ENCODE measurements at regions not wholly inside any gene's neighbourhood (a gene's known extent, or its start where the extent isn't known, plus 50 kb on each side); places are given as distances from the start of the nearest gene placed in this dataset.
"Not testable (repeated sequence)": the region's sequence is repeated elsewhere in the genome, so short reads cannot be mapped to it uniquely, and the experiment has no call there.

DNA sequence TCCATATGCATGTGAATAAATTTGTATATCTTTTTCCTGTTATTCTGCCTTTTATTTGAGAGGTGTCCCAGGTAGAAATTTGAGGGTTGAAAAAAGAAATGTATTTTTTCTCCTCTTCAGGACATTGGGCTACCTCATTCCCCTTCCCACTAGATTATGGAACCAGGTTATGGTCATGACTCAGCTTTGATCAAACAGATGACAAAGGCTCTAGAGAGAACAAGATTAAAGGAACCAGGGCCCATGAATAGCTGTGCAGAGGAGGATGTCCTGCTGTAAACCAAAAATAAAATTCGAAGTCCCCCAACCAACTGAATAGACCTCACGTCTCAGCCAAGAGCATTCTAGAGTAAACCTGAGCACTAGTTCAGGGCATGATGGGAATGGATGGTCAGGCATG lies 313.2 kb downstream of the RAPGEF2 start:
- H3K27ac ChIP-seq (ENCODE audit: low read length) = no peak overlapping the region
- H3K9me3 ChIP-seq (ENCODE audit: insufficient read depth, low read length) = peaks cover 16% of the 10 kb centered on the region
- H3K9ac ChIP-seq (ENCODE audit: low read length) = no peak overlapping the region
- no peak overlapping the region for H2AFZ ChIP-seq (ENCODE audit: low read depth, low read length)
- no peak overlapping the region for H3K4me3 ChIP-seq (ENCODE audit: low read length)
- TF ChIP-seq EZH2phosphoT487 (IDR thresholded peaks at IDR 0.05; ENCODE audit: low read depth) (no peak), CTCF (IDR thresholded peaks at IDR 0.05; ENCODE audit: low read depth, low read length) (no peak)
- H3K36me3 ChIP-seq (replicated peaks; ENCODE audit: low read depth, low read length) = no peaks in the 10 kb centered on the region
- no peaks in the 10 kb centered on the region for H3K4me1 ChIP-seq (ENCODE audit: low read length)
- no peaks in the 10 kb centered on the region for H3K27me3 ChIP-seq (ENCODE audit: low read depth, low read length)
- H3K4me2 ChIP-seq (ENCODE audit: low read length) = no peak overlapping the region
- H3K79me2 ChIP-seq (ENCODE audit: low read length) = no peaks in the 10 kb centered on the region
- H4K20me1 ChIP-seq (ENCODE audit: insufficient read depth, low read length) = no peaks in the 10 kb centered on the region

DNA sequence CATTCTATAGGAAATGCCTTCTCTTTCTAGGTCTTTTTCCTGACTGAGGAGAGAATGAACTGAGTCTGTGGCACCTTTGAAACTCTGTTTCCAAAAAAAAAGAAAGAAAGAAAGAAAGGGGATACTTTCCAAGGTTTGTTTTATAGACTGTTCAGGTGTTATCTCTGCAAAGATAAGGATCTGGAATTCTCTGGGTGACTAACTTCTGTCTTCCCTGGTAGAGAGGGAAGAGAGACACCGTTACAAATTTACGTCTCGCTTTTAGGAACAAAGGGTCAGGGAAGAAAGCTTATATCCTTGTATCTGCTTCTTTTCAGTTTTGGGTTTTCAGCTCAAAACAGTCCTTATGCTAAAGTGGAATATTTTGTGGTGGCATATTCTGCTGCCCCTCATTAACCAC lies 314.1 kb downstream of the RAPGEF2 start:
- H3K27ac ChIP-seq (ENCODE audit: low read length) = no peak overlapping the region
- peaks cover 21% of the 10 kb centered on the region for H3K9me3 ChIP-seq (ENCODE audit: insufficient read depth, low read length)
- H3K27me3 ChIP-seq (ENCODE audit: low read depth, low read length) = no peaks in the 10 kb centered on the region
- no peak overlapping the region for H2AFZ ChIP-seq (ENCODE audit: low read depth, low read length)
- H3K4me3 ChIP-seq (ENCODE audit: low read length) = no peak overlapping the region
- TF ChIP-seq EZH2phosphoT487 (IDR thresholded peaks at IDR 0.05; ENCODE audit: low read depth) (no peak), CTCF (IDR thresholded peaks at IDR 0.05; ENCODE audit: low read depth, low read length) (no peak)
- no peaks in the 10 kb centered on the region for H4K20me1 ChIP-seq (ENCODE audit: insufficient read depth, low read length)
- H3K9ac ChIP-seq (ENCODE audit: low read length) = no peak overlapping the region
- H3K4me2 ChIP-seq (ENCODE audit: low read length) = no peak overlapping the region
- H3K79me2 ChIP-seq (ENCODE audit: low read length) = no peaks in the 10 kb centered on the region
- no peaks in the 10 kb centered on the region for H3K36me3 ChIP-seq (replicated peaks; ENCODE audit: low read depth, low read length)
- peaks cover 4% of the 10 kb centered on the region for H3K4me1 ChIP-seq (ENCODE audit: low read length)

GRCh38 chr4:159420162-159421057 lies 317.5 kb downstream of the RAPGEF2 start:
- H4K20me1 ChIP-seq (ENCODE audit: insufficient read depth, low read length) = no peaks in the 10 kb centered on the region
- no peak overlapping the region for H3K9ac ChIP-seq (ENCODE audit: low read length)
- H3K79me2 ChIP-seq (ENCODE audit: low read length) = no peaks in the 10 kb centered on the region
- no peak overlapping the region for H3K27ac ChIP-seq (ENCODE audit: low read length)
- H3K4me2 ChIP-seq (ENCODE audit: low read length) = no peak overlapping the region
- peaks cover 9% of the 10 kb centered on the region for H3K4me1 ChIP-seq (ENCODE audit: low read length)
- no peaks in the 10 kb centered on the region for H3K36me3 ChIP-seq (replicated peaks; ENCODE audit: low read depth, low read length)
- peaks cover 21% of the 10 kb centered on the region for H3K9me3 ChIP-seq (ENCODE audit: insufficient read depth, low read length)
- H2AFZ ChIP-seq (ENCODE audit: low read depth, low read length) = no peak overlapping the region
- TF ChIP-seq EZH2phosphoT487 (IDR thresholded peaks at IDR 0.05; ENCODE audit: low read depth) = no peak
- no peak for TF ChIP-seq CTCF (IDR thresholded peaks at IDR 0.05; ENCODE audit: low read depth, low read length)
- H3K27me3 ChIP-seq (ENCODE audit: low read depth, low read length) = no peaks in the 10 kb centered on the region
- no peak overlapping the region for H3K4me3 ChIP-seq (ENCODE audit: low read length)

- not testable (repeated sequence) for H3K36me3 ChIP-seq (replicated peaks; ENCODE audit: low read depth, low read length); H3K9ac ChIP-seq (ENCODE audit: low read length); H2AFZ ChIP-seq (ENCODE audit: low read depth, low read length); H4K20me1 ChIP-seq (ENCODE audit: insufficient read depth, low read length); H3K4me1 ChIP-seq (ENCODE audit: low read length); H3K79me2 ChIP-seq (ENCODE audit: low read length); H3K27me3 ChIP-seq (ENCODE audit: low read depth, low read length); H3K4me3 ChIP-seq (ENCODE audit: low read length); H3K27ac ChIP-seq (ENCODE audit: low read length); H3K4me2 ChIP-seq (ENCODE audit: low read length)
- H3K9me3 ChIP-seq (ENCODE audit: insufficient read depth, low read length) = peaks cover 21% of the 10 kb centered on the region
Measured at GRCh38 chr4:159421058-159421419, 318.2 kb downstream of the RAPGEF2 start.

Measured in OCI-LY3 (cell line).